HG03045 (cell line): ENCODE measurements at regions not wholly inside any gene's neighbourhood (a gene's known extent, or its start where the extent isn't known, plus 50 kb on each side); places are given as distances from the start of the nearest gene placed in this dataset.

Source experiments
- ATAC-seq: cut with Tn5 transposase; IDR thresholded peaks from one replicate; pipeline ENCODE4 v1.9.1; 2021; ENCODE audit warnings: mild to moderate bottlenecking, moderate library complexity; ENCODE audit not compliant: unreplicated experiment

DNA sequence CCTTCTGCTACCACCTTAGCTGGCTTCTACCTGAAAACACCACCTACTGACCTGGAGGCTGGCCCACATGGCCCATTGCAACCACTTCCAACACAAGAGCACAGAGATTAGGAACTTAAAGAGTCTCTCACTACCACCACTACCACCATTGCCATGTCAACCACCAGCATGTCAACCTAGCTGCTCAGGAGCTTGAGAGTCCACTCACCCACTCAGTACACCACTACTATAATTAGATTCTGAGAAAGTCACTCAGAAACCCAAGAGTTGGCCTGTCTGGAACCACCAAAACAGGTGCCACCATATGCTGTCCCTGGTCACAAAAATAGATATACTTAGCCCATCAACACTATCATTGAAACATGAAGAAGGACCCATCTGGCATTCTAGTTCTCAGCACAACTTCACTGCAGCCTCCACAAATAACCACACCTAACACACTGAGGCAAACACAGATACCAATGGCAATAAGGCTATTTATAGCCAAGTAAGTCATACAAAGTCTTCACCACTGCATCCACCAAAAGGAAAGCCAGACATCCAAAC is 806.7 kb upstream of the EPHA6 start:
- no peak for ATAC-seq

GRCh38 chr3:96012939-96013338 is 801.5 kb upstream of the EPHA6 start:
- ATAC-seq = no peak

- no peak for ATAC-seq
These were observed 796.8 kb upstream of the EPHA6 start for GRCh38 chr3:96017556-96017955.

DNA sequence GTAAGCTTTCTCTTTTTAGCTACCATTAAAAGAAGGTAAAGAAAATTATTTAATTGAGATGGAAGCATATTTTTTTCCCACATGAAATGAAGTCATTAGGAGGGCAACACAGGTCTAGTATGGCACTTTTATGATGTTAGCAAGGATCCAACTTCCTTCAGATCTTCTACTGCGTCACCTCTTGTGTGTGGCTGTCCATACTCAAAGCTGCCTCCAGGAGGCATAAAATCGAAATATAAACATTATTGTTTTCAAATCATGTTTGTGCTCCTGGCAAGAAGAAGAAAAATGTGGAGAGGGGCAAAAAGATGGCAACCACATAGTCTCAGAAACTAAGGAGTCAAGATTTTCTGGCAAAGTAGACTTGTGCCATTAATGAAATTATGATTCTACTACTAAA is 791.7 kb upstream of the EPHA6 start:
- no peak for ATAC-seq

- ATAC-seq = no peak
These were observed 786.7 kb upstream of the EPHA6 start for GRCh38 chr3:96027718-96028117.

GRCh38 chr3:96039632-96040031 is 774.8 kb upstream of the EPHA6 start:
- no peak for ATAC-seq

DNA sequence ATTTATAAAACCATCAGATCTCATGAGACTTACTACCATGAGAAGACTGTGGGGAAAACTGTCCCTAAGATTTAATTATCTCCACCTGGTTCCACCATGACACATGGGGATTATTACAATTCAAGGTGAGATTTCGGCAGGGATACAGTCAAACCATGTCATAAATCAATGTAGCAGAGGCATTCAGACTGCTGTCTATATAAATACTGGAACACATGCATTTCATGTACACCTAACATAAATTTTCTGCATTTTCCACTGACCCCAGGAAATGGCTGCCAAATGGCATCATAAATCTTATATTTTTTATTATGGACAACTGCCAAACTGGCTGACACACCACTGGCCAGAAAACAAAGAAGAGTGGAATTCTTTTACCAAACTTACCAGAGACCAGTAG is 755.1 kb upstream of the EPHA6 start:
- ATAC-seq = no peak

DNA sequence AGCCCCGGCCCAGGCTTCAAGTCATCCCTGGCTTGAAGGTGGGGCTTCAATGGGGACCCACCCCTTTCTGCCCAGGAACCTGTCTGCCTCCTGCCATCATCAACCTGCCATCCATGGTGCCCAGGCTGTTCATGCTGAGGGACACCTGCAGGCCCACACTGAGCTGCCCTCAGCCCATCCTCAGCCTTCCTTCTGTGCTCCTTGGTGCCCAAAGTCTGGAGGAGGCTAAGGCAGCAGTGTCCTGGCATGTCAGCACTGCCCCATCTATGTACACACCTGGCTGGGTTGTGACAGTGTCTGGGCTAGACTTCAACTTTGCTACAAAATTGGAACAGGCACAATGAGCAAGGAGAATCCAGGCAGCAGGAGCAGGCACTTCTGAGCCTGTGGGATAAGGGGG is 745.3 kb upstream of the EPHA6 start:
- ATAC-seq = no peak

GRCh38 chr3:96070678-96071077 is 743.7 kb upstream of the EPHA6 start:
- no peak for ATAC-seq

- ATAC-seq = no peak
These were observed 743.3 kb upstream of the EPHA6 start for GRCh38 chr3:96071097-96071496.

DNA sequence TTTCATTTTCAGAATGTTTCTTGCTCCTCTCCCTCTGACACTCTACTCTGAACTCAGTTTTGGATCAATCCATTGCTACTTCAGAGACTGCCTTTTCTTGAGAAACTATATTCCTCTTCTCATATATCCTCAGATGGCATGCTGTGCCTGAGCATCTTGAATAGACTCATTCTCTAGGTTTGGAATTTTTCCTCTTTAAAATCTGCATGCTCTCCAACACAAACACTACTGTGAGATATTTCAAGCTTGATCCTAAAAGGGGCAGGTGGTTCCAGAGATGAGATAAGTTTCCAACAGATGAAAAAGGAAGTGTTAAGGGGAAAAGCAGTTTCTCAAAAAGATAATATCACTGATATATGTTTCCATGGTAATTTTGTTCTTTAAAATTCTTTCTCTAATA is 742.2 kb upstream of the EPHA6 start:
- no peak for ATAC-seq

GRCh38 chr3:96083610-96084009 is 730.8 kb upstream of the EPHA6 start:
- no peak for ATAC-seq

GRCh38 chr3:96086018-96086417 is 728.4 kb upstream of the EPHA6 start:
- no peak for ATAC-seq

DNA sequence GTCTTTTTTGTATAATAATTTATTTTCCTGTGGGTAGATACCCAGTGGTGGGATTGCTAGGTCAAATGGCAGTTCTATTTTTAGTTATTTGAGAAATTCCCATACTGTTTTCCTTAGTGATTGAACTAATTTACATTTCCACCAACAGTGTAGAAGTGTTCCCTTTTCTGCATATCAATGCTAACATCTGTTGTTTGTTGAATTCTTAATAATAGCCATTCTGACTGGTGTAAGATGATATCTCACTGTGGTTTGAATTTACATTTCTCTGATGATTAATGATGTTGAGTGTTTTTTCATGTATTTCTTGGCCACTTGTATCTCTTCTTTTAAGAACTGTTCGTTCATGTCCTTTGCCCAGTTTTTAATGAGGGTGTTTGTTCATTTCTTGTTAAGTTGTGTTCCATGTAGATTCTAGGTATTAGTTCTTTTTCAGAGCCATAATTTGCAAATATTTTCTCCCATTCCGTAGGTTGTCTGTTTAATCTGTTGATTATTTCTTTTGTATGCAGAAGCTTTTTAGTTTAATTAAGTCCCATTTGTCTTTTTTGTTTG is 713.3 kb upstream of the EPHA6 start:
- no peak for ATAC-seq

GRCh38 chr3:96106701-96107100 is 707.7 kb upstream of the EPHA6 start:
- ATAC-seq = no peak
